Brain microvascular endothelial cell (primary cell): ENCODE measurements at regions not wholly inside any gene's neighbourhood (a gene's known extent, or its start where the extent isn't known, plus 50 kb on each side); places are given as distances from the start of the nearest gene placed in this dataset.

Experiments
- DNase-seq: peaks from one replicate; pipeline ENCODE4 v3.0.0-alpha.2; 2020
- H3K27ac ChIP-seq: fragments of 250-450 bp; sonication (Bioruptor Pico); 2 replicates; pipeline ENCODE4 v1.5.1; 2020; ENCODE audit warnings: mild to moderate bottlenecking, moderate library complexity
- H3K27me3 ChIP-seq: fragments of 250-450 bp; sonication (Bioruptor Pico); replicated peaks from 2 replicates; pipeline ENCODE4 v1.5.1; 2020; ENCODE audit warnings: mild to moderate bottlenecking
- H3K36me3 ChIP-seq: fragments of 250-450 bp; sonication (Bioruptor Pico); replicated peaks from 2 replicates; pipeline ENCODE4 v1.5.1; 2020; ENCODE audit warnings: mild to moderate bottlenecking
- H3K4me3 ChIP-seq: 2 replicates; pipeline ENCODE4 v1.5.1; 2011; ENCODE audit warnings: low read depth, mild to moderate bottlenecking, control low read depth, low read length, moderate library complexity
- in situ Hi-C: cut with HindIII; loops from 2 replicates; pipeline ENCODE4 v1.10.0; 2017; ENCODE audit warnings: low sequenced_read_pairs, low pct_ligation_motif_present
- TF ChIP-seq, protein P1 (sequence below): IDR thresholded peaks from 2 replicates; pipeline ENCODE4 v1.5.1; 2011; ENCODE audit warnings: low read depth, mild to moderate bottlenecking, moderate library complexity, low read length, control low read depth, inconsistent platforms; ENCODE audit errors: missing control alignments

DNA sequence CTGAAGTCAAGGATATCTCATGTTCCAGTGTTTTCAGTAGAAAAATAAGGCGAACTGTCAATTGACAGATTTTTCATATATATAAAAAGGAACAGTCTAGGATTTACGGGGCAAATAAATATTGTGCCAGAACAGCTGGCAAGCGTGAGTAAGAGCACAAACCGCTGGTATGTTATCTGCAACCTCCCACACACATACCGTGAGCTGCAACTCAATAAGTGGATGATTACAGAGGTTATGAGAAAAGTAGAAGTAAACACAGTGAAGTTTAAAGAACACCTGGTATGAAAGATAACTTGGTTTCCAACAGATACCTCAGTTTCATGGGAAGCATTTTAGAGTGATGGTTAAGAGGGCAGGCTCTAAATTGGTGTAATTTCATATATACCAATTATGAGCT is 733.4 kb downstream of the TUSC7 start:
- no peak overlapping the region for H3K4me3 ChIP-seq
- H3K36me3 ChIP-seq = no peaks in the 10 kb centered on the region
- in situ Hi-C loops = no loop called here
- DNase-seq = no peak
- no peaks in the 10 kb centered on the region for H3K27me3 ChIP-seq
- no peak overlapping the region for H3K27ac ChIP-seq
- TF ChIP-seq, protein P1, sequence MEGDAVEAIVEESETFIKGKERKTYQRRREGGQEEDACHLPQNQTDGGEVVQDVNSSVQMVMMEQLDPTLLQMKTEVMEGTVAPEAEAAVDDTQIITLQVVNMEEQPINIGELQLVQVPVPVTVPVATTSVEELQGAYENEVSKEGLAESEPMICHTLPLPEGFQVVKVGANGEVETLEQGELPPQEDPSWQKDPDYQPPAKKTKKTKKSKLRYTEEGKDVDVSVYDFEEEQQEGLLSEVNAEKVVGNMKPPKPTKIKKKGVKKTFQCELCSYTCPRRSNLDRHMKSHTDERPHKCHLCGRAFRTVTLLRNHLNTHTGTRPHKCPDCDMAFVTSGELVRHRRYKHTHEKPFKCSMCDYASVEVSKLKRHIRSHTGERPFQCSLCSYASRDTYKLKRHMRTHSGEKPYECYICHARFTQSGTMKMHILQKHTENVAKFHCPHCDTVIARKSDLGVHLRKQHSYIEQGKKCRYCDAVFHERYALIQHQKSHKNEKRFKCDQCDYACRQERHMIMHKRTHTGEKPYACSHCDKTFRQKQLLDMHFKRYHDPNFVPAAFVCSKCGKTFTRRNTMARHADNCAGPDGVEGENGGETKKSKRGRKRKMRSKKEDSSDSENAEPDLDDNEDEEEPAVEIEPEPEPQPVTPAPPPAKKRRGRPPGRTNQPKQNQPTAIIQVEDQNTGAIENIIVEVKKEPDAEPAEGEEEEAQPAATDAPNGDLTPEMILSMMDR = no peak

- H3K27ac ChIP-seq = no peak overlapping the region
- no peak for DNase-seq
- H3K36me3 ChIP-seq = no peaks in the 10 kb centered on the region
- TF ChIP-seq, protein P1 = no peak
- H3K4me3 ChIP-seq = no peak overlapping the region
- H3K27me3 ChIP-seq = no peaks in the 10 kb centered on the region
- in situ Hi-C loops = no loop called here
Measured at GRCh38 chr3:117444175-117444574, 734.6 kb downstream of the TUSC7 start.

DNA sequence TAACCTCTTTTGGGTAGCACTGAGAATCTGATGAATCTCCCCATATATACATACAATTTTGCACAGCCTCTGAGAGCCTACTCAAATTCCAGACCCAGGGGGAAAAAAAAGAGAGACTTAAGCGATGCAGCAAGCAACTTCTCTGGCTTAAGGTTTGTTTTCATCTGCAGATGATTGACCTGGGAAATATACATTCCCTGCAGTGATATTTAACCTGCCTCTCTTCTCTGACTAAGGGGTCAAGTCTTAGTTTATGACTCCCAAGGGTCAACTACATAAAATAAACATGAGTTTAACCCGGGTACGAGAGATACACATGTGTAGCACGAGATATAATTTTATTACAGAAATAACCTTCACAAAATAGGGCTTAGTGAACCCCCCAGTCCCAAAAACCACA is 737.8 kb downstream of the TUSC7 start:
- TF ChIP-seq, protein P1 = no peak

DNA sequence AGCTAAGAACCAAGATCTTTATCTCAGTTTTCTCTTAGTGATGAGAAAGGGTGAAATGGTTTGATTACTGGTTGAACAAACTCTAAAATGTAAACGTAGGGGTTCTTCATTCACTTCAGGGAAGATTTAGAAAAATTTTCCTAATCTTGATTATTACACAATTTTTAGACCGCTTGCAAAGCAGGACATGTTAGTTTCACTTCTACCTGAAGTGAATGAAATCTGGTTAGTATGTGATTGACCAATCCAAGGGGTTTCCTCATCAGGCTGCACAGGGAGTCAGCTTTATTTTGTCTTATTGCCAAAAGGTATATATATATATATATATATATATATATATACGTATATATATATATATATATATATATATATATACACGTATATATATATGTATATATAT is 740.4 kb downstream of the TUSC7 start:
- Histone ChIP-seq H3K27ac (no peak overlapping the region), H3K27me3 (no peaks in the 10 kb centered on the region), H3K4me3 (no peak overlapping the region), H3K36me3 (no peaks in the 10 kb centered on the region)
- no peak for DNase-seq
- in situ Hi-C loops = no loop called here
- TF ChIP-seq, protein P1 = no peak

More for the DNA sequence above, 737.8 kb downstream of the TUSC7 start:
- no peak overlapping the region for H3K4me3 ChIP-seq
- no peaks in the 10 kb centered on the region for H3K36me3 ChIP-seq
- no peak overlapping the region for H3K27ac ChIP-seq
- H3K27me3 ChIP-seq = no peaks in the 10 kb centered on the region
- DNase-seq = no peak
- in situ Hi-C loops = no loop called here

- in situ Hi-C loops = no loop called here
Measured at GRCh38 chr3:117454254-117454653, 744.7 kb downstream of the TUSC7 start.

DNA sequence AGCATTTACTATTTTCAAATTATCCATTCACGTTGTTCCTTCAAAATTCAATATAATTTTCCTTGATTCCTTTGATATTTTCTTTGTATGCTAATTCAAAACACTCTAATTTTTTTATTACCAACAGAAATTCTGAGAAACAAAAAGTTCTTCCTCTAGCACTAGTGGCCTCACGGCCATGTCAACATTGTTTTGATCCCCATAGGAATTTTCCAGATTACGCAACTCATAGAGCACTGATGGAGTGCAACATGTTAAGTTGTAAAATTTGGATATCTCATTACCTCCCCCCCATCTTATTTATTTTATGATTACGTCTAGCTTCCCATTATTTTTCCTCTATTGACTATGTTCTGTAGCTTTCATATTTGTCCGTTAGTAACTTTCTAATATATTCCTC is 745.3 kb downstream of the TUSC7 start:
- no peaks in the 10 kb centered on the region for H3K36me3 ChIP-seq
- H3K4me3 ChIP-seq = no peak overlapping the region
- TF ChIP-seq, protein P1 = no peak
- H3K27ac ChIP-seq = no peak overlapping the region
- DNase-seq = no peak
- H3K27me3 ChIP-seq = no peaks in the 10 kb centered on the region
- in situ Hi-C loops = no loop called here

More at GRCh38 chr3:117454254-117454653, 744.7 kb downstream of the TUSC7 start:
- Histone ChIP-seq H3K4me3 (no peak overlapping the region), H3K36me3 (no peaks in the 10 kb centered on the region), H3K27ac (no peak overlapping the region), H3K27me3 (no peaks in the 10 kb centered on the region)
- TF ChIP-seq, protein P1 = no peak
- no peak for DNase-seq
